Vagina (tissue), 2 donors: ENCODE measurements at regions not wholly inside any gene's neighbourhood (a gene's known extent, or its start where the extent isn't known, plus 50 kb on each side); places are given as distances from the start of the nearest gene placed in this dataset.

Experiments used
- POLR2A ChIP-seq, 2 donors: fragments of 450-650 bp; IDR thresholded peaks; one replicate each; pipeline ENCODE4 v1.6.1; 2017; ENCODE audit warnings: antibody characterized with exemption in 2 of 2, mild to moderate bottlenecking in 2 of 2, moderate library complexity in 2 of 2
- TF ChIP-seq, protein P1 (sequence below), 3 experiments: fragments of 450-650 bp in 2 of 3; fragments of 200-600 bp in 1 of 3; sonication (generic) in 1 of 3; IDR thresholded peaks; one replicate each; pipeline ENCODE4 v1.5.1; 2017 to 2019; ENCODE audit warnings: antibody characterized with exemption in 3 of 3, mild to moderate bottlenecking in 2 of 3, moderate library complexity in 2 of 3

DNA sequence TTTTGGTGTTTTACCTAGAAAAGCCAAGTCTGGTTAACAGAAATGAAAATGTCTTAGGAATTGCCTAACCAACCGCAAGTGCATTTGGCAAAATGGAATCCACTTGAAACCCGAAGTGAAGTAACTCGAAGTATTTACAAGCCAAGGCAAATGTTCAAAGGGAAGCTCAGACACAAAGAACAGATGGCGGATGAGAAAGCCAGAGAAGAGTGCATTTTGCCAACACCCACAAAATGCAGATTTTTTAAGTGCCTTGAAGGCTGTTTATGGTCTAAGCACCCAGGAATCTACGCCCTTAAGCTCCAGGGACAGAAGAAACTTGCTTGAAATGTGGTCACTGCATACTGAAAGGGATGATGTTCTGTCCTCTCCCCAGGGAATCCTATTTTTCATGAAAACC, 70.0 kb upstream of the TBXT start:
- TF ChIP-seq, protein P1, sequence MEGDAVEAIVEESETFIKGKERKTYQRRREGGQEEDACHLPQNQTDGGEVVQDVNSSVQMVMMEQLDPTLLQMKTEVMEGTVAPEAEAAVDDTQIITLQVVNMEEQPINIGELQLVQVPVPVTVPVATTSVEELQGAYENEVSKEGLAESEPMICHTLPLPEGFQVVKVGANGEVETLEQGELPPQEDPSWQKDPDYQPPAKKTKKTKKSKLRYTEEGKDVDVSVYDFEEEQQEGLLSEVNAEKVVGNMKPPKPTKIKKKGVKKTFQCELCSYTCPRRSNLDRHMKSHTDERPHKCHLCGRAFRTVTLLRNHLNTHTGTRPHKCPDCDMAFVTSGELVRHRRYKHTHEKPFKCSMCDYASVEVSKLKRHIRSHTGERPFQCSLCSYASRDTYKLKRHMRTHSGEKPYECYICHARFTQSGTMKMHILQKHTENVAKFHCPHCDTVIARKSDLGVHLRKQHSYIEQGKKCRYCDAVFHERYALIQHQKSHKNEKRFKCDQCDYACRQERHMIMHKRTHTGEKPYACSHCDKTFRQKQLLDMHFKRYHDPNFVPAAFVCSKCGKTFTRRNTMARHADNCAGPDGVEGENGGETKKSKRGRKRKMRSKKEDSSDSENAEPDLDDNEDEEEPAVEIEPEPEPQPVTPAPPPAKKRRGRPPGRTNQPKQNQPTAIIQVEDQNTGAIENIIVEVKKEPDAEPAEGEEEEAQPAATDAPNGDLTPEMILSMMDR (IDR thresholded peaks at IDR 0.05): no peak
- TF ChIP-seq POLR2A (IDR thresholded peaks at IDR 0.05): no peak
